ENCODE measurements at regions not wholly inside any gene's neighbourhood (a gene's known extent, or its start where the extent isn't known, plus 50 kb on each side); places are given as distances from the start of the nearest gene placed in this dataset.

GRCh38 chr12:91617818-91618217 lies 435.2 kb upstream of the DCN start:
- Histone ChIP-seq H3K27ac (no peak overlapping the region), H3K4me1 (no peaks in the 10 kb centered on the region), H3K4me3 (no peak overlapping the region), H3K27me3 (no peaks in the 10 kb centered on the region), H3K9me3 (no peaks in the 10 kb centered on the region), H3K36me3 (no peaks in the 10 kb centered on the region)
- DNase-seq (no peak), ATAC-seq (ENCODE audit: low FRiP score in 2 of 2) (no peak)
- TF ChIP-seq EP300 (IDR thresholded peaks at IDR 0.05) (no peak), POLR2AphosphoS5 (IDR thresholded peaks at IDR 0.05) (no peak), POLR2A (IDR thresholded peaks at IDR 0.05) (no peak), CTCF (IDR thresholded peaks at IDR 0.05) (no peak)
- 78 to 94% methylated on average over 1 of the region's 1 CpG for WGBS, 2 donors

GRCh38 chr12:91616416-91616815 lies 433.8 kb upstream of the DCN start:
- WGBS, 2 donors, result 92 to 93% methylated on average over 2 of the region's 2 CpGs
- ATAC-seq (ENCODE audit: low FRiP score in 2 of 2) (no peak), DNase-seq (no peak)
- Histone ChIP-seq H3K36me3 (no peaks in the 10 kb centered on the region), H3K9me3 (no peaks in the 10 kb centered on the region), H3K27ac (no peak overlapping the region), H3K4me1 (no peaks in the 10 kb centered on the region), H3K4me3 (no peak overlapping the region), H3K27me3 (no peaks in the 10 kb centered on the region)
- no peak for TF ChIP-seq CTCF (IDR thresholded peaks at IDR 0.05)
- TF ChIP-seq POLR2A (IDR thresholded peaks at IDR 0.05), result no peak
- no peak for TF ChIP-seq POLR2AphosphoS5 (IDR thresholded peaks at IDR 0.05)
- no peak for TF ChIP-seq EP300 (IDR thresholded peaks at IDR 0.05)

GRCh38 chr12:91613223-91613779 lies 430.7 kb upstream of the DCN start:
- 85 to 91% methylated on average over 4 of the region's 4 CpGs for WGBS, 2 donors
- DNase-seq (no peak), ATAC-seq (ENCODE audit: low FRiP score in 2 of 2) (no peak)
- Histone ChIP-seq H3K36me3 (no peaks in the 10 kb centered on the region), H3K9me3 (no peaks in the 10 kb centered on the region), H3K27ac (no peak overlapping the region), H3K4me3 (no peak overlapping the region), H3K4me1 (no peaks in the 10 kb centered on the region), H3K27me3 (no peaks in the 10 kb centered on the region)
- no peak for TF ChIP-seq POLR2AphosphoS5 (IDR thresholded peaks at IDR 0.05)
- no peak for TF ChIP-seq EP300 (IDR thresholded peaks at IDR 0.05)
- TF ChIP-seq POLR2A (IDR thresholded peaks at IDR 0.05), result no peak
- no peak for TF ChIP-seq CTCF (IDR thresholded peaks at IDR 0.05)

- no peak for DNase-seq
- no peak overlapping the region for H3K4me3 ChIP-seq
- no peaks in the 10 kb centered on the region for H3K36me3 ChIP-seq
- H3K27me3 ChIP-seq, result no peaks in the 10 kb centered on the region
- 84 to 100% methylated on average over 3 of the region's 3 CpGs for WGBS, 2 donors
- no peak overlapping the region for H3K27ac ChIP-seq
- no peaks in the 10 kb centered on the region for H3K4me1 ChIP-seq
- H3K9me3 ChIP-seq, result no peaks in the 10 kb centered on the region
- no peak for TF ChIP-seq POLR2AphosphoS5 (IDR thresholded peaks at IDR 0.05)
- no peak for TF ChIP-seq POLR2A (IDR thresholded peaks at IDR 0.05)
- no peak for TF ChIP-seq EP300 (IDR thresholded peaks at IDR 0.05)
- no peak for TF ChIP-seq CTCF (IDR thresholded peaks at IDR 0.05)
- ATAC-seq (ENCODE audit: low FRiP score in 2 of 2), result no peak
Measured at GRCh38 chr12:91610561-91610960, 427.9 kb upstream of the DCN start.

GRCh38 chr12:91609283-91609682 lies 426.7 kb upstream of the DCN start:
- 74 to 85% methylated on average over 1 of the region's 1 CpG for WGBS, 2 donors
- Histone ChIP-seq H3K4me3 (no peak overlapping the region), H3K36me3 (no peaks in the 10 kb centered on the region), H3K4me1 (no peaks in the 10 kb centered on the region), H3K27me3 (no peaks in the 10 kb centered on the region), H3K9me3 (no peaks in the 10 kb centered on the region), H3K27ac (no peak overlapping the region)
- no peak for ATAC-seq (ENCODE audit: low FRiP score in 2 of 2)
- DNase-seq, result no peak
- TF ChIP-seq POLR2A (IDR thresholded peaks at IDR 0.05) (no peak), CTCF (IDR thresholded peaks at IDR 0.05) (no peak), POLR2AphosphoS5 (IDR thresholded peaks at IDR 0.05) (no peak), EP300 (IDR thresholded peaks at IDR 0.05) (no peak)
